GM19023 (cell line): ENCODE measurements at regions not wholly inside any gene's neighbourhood (a gene's known extent, or its start where the extent isn't known, plus 50 kb on each side); places are given as distances from the start of the nearest gene placed in this dataset.
"Not testable (repeated sequence)": the region's sequence is repeated elsewhere in the genome, so short reads cannot be mapped to it uniquely, and the experiment has no call there.

Experiments used
- ATAC-seq: cut with Tn5 transposase; IDR thresholded peaks from one replicate; pipeline ENCODE4 v1.9.1; 2021; ENCODE audit warnings: mild to moderate bottlenecking, moderate library complexity; ENCODE audit not compliant: unreplicated experiment

DNA sequence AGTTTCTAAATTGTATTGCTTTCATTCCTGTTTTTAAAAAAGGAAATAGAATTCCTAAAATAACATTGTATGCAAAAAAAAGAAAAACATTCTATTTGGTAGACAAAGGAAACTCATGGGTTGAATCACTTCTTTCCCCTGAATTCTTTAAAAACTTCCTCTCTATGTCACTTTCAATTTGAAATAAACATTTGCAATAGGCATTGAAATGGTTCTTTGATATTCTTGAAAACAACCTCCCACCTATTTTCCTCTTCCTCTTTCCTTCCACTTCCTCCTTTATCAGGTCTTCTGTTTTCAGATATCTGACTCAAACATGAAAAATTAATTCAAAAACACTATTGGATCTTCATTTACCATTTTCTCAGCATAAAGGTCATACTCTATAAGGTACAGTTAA, 442.0 kb upstream of the MEF2C start:
- ATAC-seq = no peak

DNA sequence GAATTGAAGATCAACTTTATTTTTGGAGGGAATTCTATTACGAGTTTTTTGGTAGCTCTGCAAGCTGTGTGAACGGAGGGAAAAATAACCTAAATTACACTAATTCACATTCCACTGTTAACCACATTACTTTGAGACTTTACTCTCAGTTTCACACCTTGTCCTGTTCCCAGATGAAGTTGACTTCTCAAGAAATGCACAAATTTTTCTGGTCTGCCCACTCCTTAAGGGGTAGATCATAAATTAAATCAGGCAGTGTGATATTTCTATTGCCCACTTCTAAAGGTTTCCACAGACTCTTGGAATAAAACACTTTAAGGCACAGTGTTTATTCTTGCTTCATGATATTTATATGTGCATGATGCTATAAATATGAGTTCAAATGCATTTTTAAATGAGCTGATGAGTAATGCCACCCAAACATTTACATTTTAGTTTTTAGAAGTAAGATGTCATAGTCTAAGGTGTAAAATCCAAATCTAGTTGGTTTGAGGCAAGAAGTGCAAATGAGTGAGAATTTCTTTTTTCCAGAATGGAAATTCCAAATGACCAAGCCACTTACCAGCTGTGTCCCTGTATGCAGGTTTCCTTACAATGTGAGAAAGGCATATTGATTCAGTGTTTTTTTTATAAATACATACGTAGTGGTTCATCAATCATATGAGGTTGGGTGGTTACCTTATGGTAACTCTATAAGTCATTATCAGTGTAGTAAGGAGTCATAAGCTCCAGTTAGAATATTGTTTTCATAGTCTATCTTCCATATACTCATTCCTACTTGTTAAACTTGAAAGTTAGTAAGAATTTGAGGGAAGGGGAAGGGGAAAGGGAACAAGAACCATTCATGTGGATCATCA, 437.7 kb upstream of the MEF2C start:
- no peak for ATAC-seq

- not testable (repeated sequence) for ATAC-seq
These were observed 434.9 kb upstream of the MEF2C start for GRCh38 chr5:89317838-89318237.

DNA sequence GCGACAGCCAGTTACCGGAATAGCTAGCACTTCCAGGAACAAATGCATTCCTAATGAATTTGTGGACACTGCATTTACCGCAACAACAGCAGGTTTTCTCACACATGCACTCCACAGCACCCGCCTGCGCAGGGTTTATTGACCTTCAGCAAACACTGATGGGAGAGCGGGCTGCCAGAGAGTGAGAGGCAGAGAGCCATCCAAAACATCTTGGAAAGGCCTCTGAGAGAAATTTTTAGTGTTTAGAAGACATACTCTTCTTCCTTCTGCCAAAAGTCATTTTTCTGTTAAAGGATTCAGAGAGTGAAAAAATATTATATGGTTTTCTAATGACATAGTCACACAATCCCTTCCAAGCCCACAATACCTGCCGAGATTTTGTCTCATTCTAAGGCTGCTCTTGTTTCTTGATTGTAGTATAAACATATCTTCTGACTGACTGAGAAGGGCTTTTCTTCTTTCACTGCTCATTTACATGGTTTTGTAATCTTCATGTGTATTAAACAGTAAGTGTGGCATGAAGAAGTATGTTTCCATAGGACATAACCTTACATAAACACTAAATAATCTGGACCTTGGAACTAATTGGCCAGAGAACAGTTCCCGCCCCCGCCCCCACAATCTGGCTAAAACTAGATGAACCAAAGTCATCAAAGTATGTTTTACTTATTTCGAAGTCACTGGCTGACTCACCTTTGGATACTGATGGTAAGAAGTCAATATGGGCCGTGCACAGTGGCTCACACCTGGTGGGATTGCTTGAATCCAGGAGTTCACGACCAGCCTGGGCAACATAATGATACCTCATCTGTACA, 432.5 kb upstream of the MEF2C start:
- no peak for ATAC-seq

GRCh38 chr5:89313804-89314588, 431.0 kb upstream of the MEF2C start:
- peak; percentile 98 for ATAC-seq

DNA sequence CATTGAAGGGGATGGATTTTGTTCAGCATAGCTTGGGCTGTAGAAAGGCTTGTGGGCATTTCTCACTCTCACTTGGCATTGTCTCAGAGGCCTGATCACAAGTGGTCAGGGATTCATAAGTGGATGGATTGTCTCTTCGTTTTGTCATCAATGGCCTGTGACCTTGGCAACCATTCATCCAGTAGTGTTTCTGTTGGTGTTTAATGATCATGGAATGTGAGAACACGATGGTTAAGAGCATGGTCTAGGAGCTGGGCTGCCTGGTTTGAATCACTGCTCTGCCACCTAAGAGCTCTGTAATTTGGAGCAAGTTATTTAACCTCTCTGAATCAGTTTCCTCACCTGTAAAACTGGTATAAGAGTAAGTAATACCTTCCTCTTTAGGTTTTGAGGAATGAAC, 430.1 kb upstream of the MEF2C start:
- ATAC-seq = no peak

GRCh38 chr5:89309268-89309667, 426.3 kb upstream of the MEF2C start:
- no peak for ATAC-seq

GRCh38 chr5:89308606-89309040, 425.6 kb upstream of the MEF2C start:
- ATAC-seq = peak; percentile 92

DNA sequence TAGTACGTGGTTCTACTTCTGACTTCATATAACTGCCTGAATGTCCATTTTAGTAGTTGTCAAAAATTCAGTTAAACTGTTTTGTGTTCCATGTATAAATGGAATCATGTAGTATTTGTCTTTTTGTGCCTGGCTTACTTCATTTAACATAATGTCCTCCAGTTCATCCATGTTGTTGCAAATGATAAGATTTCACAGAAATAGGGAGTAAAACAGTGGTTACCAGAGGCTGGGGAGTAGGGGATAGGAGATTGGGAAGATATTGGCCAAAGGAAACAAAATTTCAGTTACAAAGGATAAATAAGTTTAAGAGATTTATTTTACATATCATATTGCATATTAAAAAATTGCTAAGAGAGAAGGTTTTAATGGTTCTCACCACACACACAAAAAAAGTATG, 425.0 kb upstream of the MEF2C start:
- ATAC-seq = no peak

DNA sequence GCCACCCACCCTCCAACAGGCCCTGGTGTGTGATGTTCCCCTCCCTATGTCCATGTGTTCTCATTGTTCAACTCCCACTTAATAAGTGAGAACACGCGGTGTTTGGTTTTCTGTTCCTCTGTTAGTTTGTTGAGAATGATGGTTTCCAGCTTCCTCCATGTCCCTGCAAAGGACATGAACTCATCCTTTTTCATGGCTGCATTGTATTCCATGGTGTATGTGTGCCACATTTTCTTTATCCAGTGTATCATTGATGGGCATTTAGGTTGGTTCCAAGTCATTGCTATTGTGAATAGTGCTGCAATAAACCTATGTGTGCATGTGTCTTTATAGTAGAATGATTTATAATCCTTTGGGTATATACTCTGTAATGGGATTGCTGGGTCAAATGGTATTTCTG, 424.2 kb upstream of the MEF2C start:
- not testable (repeated sequence) for ATAC-seq

DNA sequence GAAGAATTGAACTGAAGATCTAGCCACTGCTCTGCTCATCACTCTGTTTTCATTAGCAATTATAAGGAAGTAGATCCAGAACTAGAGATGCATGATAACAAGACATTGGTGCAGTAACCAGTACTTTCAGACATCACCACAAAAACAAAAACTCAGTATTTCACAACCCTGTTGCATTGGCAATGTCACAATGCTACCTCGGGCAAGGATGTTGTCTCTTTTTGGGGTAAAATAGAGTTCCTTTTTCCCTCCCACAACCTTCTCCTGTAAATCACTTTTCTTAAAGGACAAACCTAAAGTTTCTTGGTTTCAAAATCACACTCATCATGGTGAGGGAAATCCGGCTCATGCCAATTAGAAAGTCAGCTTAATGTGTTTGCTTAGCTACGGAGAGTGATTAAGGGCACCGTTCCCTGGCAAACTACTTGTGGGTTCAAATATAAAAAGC, 420.1 kb upstream of the MEF2C start:
- peak; percentile 40 for ATAC-seq

- peak; percentile 17 for ATAC-seq
These were observed 419.3 kb upstream of the MEF2C start for GRCh38 chr5:89302102-89302891.

DNA sequence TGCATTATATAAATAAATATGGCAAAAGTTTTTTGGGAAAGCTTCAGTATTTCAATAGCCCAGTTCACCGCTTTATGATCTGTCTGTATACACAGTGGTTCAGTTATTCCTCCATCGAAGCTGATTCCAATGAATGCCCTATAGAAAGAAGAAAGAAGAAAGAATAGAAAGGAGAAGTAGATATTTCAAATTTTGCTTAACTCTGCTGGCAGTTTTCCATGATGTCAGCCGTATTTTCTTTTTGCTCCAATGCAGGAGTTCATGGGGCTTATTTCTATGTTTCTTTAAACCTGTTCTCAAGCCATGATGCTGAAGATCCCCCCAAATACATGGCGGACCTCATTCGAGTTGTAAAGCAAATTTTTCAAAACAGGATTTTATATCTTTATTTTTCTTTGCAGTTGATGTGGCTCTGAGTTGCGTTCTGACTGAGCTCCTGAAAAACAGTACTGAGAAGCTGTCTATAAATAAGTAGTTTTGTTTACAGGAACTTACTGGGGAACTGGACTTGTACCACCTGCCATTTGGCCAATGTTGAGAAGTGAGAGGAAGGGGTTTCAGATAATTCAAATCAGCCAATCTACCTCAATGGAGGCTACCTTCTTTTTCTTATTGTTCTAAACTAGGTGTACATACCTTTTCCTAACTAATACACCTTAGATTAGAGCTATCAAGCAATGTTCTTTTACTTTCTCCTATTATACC, 418.5 kb upstream of the MEF2C start:
- ATAC-seq = peak; percentile 65

- no peak for ATAC-seq
These were observed 417.5 kb upstream of the MEF2C start for GRCh38 chr5:89300426-89300970.

- ATAC-seq = no peak
These were observed 417.0 kb upstream of the MEF2C start for GRCh38 chr5:89299998-89300397.

DNA sequence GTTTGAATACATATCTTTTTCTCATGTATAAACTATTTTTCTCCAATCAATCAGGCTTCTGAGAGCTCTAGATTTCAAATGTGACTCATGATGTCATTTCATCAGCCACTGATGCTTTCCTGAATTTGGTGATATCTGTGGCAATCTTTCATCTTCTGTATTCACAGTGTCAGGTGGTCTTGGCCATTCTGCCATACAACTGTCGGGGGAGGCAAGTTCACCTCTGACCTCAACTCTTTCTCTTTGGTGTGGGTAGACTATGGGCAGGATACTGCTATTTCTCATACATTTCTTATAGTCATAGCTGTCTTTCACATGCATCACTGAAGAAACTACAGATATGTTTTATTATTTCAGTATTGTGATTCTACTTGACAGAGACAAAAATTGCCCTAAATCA, 414.1 kb upstream of the MEF2C start:
- no peak for ATAC-seq

DNA sequence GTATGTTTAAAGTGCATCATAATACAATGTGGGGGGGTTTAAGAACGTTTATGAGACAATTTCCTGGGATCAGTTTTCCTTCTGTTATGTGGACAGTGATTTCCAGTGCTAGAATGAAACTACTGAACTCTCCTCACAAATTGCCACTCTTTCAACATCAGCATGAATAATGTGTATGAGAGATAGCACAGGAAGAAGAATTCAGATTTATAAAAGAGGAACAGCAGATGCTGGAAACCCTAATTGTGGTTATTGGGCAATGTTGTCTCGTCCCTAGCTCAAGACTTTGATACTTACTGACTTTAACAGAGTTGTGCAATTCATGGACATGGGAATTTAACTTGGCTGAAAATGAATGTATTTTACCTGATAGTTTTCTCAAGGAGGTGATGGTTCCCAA, 410.8 kb upstream of the MEF2C start:
- ATAC-seq = no peak

GRCh38 chr5:89292487-89292886, 409.5 kb upstream of the MEF2C start:
- ATAC-seq = no peak

DNA sequence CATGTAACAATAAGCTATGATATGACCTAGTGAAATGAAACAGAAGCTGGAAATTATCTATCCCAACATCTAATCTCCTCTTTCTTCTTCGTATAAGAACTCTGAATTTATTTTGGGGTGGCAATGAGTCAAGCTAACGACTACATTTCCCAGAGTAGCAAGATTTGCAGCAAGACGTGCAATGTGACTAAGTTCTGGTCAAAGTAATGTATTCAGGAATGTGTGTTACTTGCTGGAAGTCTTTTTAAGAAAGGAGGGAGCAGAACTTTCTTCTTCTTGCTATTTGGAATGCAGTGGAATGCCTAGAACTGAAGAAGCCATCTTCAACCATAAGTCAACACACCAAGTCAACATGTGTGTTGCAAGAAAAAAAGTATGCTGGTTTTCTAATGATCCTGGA, 406.6 kb upstream of the MEF2C start:
- no peak for ATAC-seq
